ENCODE measurements at regions not wholly inside any gene's neighbourhood (a gene's known extent, or its start where the extent isn't known, plus 50 kb on each side); places are given as distances from the start of the nearest gene placed in this dataset.

- TF ChIP-seq, protein P1, sequence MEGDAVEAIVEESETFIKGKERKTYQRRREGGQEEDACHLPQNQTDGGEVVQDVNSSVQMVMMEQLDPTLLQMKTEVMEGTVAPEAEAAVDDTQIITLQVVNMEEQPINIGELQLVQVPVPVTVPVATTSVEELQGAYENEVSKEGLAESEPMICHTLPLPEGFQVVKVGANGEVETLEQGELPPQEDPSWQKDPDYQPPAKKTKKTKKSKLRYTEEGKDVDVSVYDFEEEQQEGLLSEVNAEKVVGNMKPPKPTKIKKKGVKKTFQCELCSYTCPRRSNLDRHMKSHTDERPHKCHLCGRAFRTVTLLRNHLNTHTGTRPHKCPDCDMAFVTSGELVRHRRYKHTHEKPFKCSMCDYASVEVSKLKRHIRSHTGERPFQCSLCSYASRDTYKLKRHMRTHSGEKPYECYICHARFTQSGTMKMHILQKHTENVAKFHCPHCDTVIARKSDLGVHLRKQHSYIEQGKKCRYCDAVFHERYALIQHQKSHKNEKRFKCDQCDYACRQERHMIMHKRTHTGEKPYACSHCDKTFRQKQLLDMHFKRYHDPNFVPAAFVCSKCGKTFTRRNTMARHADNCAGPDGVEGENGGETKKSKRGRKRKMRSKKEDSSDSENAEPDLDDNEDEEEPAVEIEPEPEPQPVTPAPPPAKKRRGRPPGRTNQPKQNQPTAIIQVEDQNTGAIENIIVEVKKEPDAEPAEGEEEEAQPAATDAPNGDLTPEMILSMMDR (IDR thresholded peaks at IDR 0.05), result no peak
- TF ChIP-seq POLR2A (IDR thresholded peaks at IDR 0.05), result no peak
These were observed 331.6 kb downstream of the HHIPL2 start for GRCh38 chr1:222216255-222216754.
